Activated CD4-positive, alpha-beta memory T cell treated with anti-CD3 and anti-CD28 coated beads, Interleukin-2, amount 10 ng/mL, durations not matched to agents 7 days and 5 days (primary cell): ENCODE measurements at regions not wholly inside any gene's neighbourhood (a gene's known extent, or its start where the extent isn't known, plus 50 kb on each side); places are given as distances from the start of the nearest gene placed in this dataset.
"Not testable (repeated sequence)": the region's sequence is repeated elsewhere in the genome, so short reads cannot be mapped to it uniquely, and the experiment has no call there.

ENCODE experiments used
- CTCF ChIA-PET: fragments of 350-600 bp; sonication (Branson Sonifier 250); formaldehyde crosslinking; loops from one replicate; lab custom pipeline; 2021; ENCODE audit warnings: antibody characterized with exemption, inconsistent platforms; lab: Charles Lee
- POLR2A ChIA-PET: fragments of 350-600 bp; sonication (Branson Sonifier 250); formaldehyde crosslinking; loops from one replicate; lab custom pipeline; 2021; ENCODE audit warnings: antibody characterized with exemption; lab: Charles Lee
- DNase-seq: peaks from one replicate; pipeline ENCODE4 v3.0.0-alpha.2; 2020
- H3K27ac Mint-ChIP-seq: one replicate; pipeline ENCODE4 v1.8.0; 2021; ENCODE audit warnings: mild to moderate bottlenecking, mixed read lengths
- H3K27me3 Mint-ChIP-seq: one replicate; pipeline ENCODE4 v1.8.0; 2021; ENCODE audit warnings: mixed read lengths
- H3K36me3 Mint-ChIP-seq: one replicate; pipeline ENCODE4 v1.8.0; 2021; ENCODE audit warnings: low read depth, mixed read lengths
- H3K4me1 Mint-ChIP-seq: one replicate; pipeline ENCODE4 v1.8.0; 2021; ENCODE audit warnings: mixed read lengths
- H3K4me3 Mint-ChIP-seq: one replicate; pipeline ENCODE4 v1.8.0; 2021; ENCODE audit warnings: mild to moderate bottlenecking, mixed read lengths
- H3K9me3 Mint-ChIP-seq: one replicate; pipeline ENCODE4 v1.8.0; 2021; ENCODE audit warnings: mixed read lengths

DNA sequence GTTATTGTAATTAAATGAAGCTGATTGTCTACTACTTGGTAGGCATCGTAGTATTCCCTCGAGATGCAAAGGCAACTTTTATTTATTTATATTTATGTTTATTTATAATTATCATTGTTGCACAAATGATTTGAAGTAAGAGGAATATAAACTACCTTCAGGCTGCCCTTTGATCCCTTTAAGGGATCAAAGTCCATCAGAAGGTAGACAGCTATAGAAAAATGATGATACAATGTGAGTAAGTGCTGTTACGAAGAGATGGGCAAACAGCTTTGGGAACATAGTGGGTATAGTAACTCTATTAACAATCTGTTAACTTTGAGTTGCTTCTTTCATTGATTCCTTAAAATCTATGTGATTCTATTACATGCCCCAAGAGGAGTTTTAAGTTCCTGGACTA lies 512.8 kb upstream of the CITED2 start:
- Mint-ChIP-seq H3K9me3 (no peaks in the 10 kb centered on the region), H3K36me3 (no peaks in the 10 kb centered on the region), H3K27ac (no peak overlapping the region), H3K4me3 (no peak overlapping the region), H3K27me3 (peaks cover 4% of the 10 kb centered on the region), H3K4me1 (peaks cover 13% of the 10 kb centered on the region)
- no peak for DNase-seq
- CTCF ChIA-PET = interaction anchor here (1.4 to 3.4 kb wide), 2 partner anchors 513 to 518 kb away, joined by 3 to 12 read pairs; partner anchors contain the start of gene CITED2
- POLR2A ChIA-PET = no interaction called here

DNA sequence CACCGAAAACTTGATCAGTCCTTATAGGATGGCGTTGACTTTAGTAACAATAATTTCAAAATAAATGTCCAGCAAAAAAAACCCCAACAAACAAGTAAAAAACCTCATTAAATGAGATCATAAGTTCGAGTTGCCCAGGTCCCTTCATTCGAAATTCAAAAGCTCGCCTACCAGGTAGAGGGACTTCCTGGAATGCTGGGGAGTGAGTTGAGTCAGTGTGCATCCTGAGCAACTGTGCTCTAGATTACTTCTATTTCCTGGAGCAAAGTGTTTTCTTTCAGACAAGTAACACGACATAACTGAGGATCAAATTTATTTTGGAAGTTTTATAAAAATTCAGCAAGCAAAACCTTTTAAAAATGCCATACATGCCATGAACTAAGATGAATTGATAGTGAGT lies 511.9 kb upstream of the CITED2 start:
- Mint-ChIP-seq H3K27ac (no peak overlapping the region), H3K9me3 (no peaks in the 10 kb centered on the region), H3K36me3 (no peaks in the 10 kb centered on the region), H3K4me1 (peaks cover 15% of the 10 kb centered on the region), H3K4me3 (no peak overlapping the region), H3K27me3 (peaks cover 4% of the 10 kb centered on the region)
- DNase-seq = no peak
- ChIA-PET POLR2A (no interaction called here), CTCF (interaction anchor here (3.4 kb wide), 1 partner anchor 512 kb away, joined by 12 read pairs; the partner anchor contains the start of gene CITED2)

DNA sequence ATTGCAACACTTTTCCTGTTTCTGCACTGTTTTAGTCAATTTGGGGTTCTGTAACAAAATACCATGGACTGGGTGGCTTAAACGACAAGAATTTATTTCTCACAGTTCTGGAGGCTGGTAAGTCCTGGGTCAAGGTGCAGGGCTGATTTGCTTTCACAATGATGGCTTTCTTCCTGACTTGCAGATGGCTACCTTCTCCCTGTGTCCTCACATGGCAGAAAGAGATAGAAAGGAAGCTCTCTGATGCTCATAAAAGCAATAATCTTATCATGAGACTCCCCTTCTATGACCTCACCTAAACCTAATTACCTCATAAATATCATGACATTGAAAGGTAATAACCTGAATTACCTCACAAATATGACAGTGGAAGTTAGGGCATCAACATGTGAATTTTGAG lies 511.5 kb upstream of the CITED2 start:
- no peak for DNase-seq
- H3K36me3 Mint-ChIP-seq = no peaks in the 10 kb centered on the region
- H3K4me1 Mint-ChIP-seq = peaks cover 19% of the 10 kb centered on the region
- H3K9me3 Mint-ChIP-seq = no peaks in the 10 kb centered on the region
- H3K27me3 Mint-ChIP-seq = peaks cover 5% of the 10 kb centered on the region
- H3K4me3 Mint-ChIP-seq = no peak overlapping the region
- POLR2A ChIA-PET = no interaction called here
- H3K27ac Mint-ChIP-seq = no peak overlapping the region
- CTCF ChIA-PET = no interaction called here

DNA sequence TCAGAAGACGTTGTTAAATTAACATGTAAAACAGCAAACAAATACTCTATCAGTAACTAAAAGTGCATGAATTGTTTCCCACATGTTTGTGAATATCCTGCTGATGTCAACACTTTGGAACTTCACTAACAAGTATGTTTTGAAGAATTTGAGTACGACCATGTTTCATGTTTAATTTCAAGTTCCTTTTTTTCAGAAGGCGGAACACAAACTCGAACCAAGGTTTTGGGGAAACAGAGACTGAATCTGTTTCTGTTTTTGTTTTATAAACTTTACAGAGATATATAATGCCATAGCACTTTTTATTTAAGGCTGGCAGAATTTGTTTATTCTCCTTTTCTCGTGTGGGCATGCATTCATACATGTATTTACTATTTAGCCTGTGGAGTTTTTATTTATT lies 509.3 kb upstream of the CITED2 start:
- Mint-ChIP-seq H3K4me1 (peaks cover 23% of the 10 kb centered on the region), H3K4me3 (no peak overlapping the region), H3K27me3 (peaks cover 6% of the 10 kb centered on the region), H3K27ac (no peak overlapping the region), H3K36me3 (no peaks in the 10 kb centered on the region), H3K9me3 (no peaks in the 10 kb centered on the region)
- POLR2A ChIA-PET = no interaction called here
- CTCF ChIA-PET = no interaction called here
- DNase-seq = no peak

DNA sequence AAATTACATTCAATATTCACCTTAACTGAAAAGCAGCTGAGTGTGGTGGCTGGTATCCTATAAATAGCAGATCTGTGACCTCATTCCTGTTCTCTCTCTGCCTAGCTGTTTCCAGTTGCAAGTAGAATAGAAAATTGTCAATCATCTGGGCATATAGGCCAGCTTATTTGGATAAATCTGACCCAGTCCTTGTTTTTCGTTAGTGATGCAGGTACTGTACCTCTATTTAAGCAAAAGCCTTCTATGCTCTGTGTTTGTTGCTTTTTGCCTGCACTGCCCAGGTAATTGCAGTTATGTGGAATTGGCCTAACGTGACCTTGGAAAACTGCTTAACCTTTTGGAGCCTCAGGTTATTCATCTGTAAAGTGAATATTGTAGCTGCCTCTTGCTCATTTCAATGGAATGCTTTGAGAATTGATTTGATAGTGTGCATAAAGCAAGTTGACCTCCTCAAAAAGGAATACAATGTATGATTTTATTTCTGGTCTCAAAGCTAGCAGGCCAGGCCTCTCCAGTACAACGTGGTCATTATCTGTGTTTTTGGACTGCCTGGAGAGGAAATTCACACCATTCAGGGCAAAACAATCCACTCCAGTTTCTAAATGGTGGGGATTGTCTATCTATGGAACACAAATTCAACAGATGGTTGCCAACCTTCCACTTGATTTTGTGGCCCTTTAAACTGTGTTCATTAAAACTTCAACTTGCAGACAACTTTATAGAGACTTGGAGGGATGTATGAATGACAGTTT lies 508.7 kb upstream of the CITED2 start:
- no peaks in the 10 kb centered on the region for H3K36me3 Mint-ChIP-seq
- H3K4me1 Mint-ChIP-seq = peaks cover 23% of the 10 kb centered on the region
- H3K27me3 Mint-ChIP-seq = peaks cover 5% of the 10 kb centered on the region
- H3K4me3 Mint-ChIP-seq = no peak overlapping the region
- ChIA-PET POLR2A (no interaction called here), CTCF (no interaction called here)
- H3K27ac Mint-ChIP-seq = no peak overlapping the region
- no peak for DNase-seq
- no peaks in the 10 kb centered on the region for H3K9me3 Mint-ChIP-seq

DNA sequence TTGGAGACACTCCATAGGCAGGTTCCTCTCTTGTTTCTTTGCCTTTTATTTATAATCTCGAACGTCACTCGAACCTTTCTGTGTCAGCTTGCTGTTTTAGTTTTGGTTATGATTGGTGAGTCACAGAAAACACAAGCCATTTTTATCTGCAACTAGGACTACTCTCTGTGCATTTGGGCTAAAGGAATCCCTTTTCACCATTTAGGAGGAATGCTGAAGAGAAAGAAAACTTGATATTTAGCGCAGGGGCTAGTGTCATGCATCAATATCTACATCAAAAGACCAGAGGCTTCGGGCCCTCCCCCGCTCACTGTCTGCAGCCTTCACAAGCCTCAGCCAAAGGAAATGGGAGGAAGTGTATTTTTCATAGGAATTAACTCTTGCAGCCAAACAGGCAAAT lies 507.8 kb upstream of the CITED2 start:
- no peak for DNase-seq
- Mint-ChIP-seq H3K27me3 (peaks cover 5% of the 10 kb centered on the region), H3K36me3 (no peaks in the 10 kb centered on the region), H3K9me3 (no peaks in the 10 kb centered on the region), H3K4me1 (peaks cover 23% of the 10 kb centered on the region), H3K4me3 (no peak overlapping the region), H3K27ac (no peak overlapping the region)
- POLR2A ChIA-PET = interaction anchor here (1.4 kb wide), 1 partner anchor 508 kb away, joined by 4 read pairs; the partner anchor contains the start of gene CITED2
- CTCF ChIA-PET = interaction anchor here (1.2 kb wide), 1 partner anchor 518 kb away, joined by 3 read pairs; no protein-coding TSS in a partner anchor

DNA sequence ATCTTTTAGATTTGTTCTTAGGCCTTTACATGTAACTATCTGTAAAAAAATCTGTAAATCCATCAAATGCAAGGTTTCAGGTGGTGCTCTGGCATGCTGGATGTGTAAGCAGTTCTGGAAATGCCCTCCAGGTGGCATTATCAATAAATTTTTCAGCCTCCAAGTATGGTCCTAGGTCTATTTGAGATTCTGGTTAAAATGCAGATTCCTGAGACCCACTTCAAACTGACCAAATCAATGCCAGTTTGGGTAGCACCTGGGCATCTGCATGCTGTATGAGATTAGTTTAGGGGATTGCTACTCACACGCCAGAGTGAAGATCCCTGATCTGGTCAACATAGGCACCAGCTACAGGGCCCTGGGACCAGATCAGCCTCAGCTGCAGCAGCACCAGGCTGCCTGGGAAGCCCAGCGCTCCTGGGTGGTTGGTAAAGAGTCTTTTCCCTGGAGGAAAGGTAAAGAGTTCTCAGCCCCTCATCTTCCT lies 507.3 kb upstream of the CITED2 start:
- Mint-ChIP-seq H3K27ac (no peak overlapping the region), H3K4me3 (no peak overlapping the region), H3K4me1 (peaks cover 20% of the 10 kb centered on the region), H3K36me3 (no peaks in the 10 kb centered on the region), H3K27me3 (peaks cover 3% of the 10 kb centered on the region), H3K9me3 (no peaks in the 10 kb centered on the region)
- DNase-seq = peak; percentile 22
- ChIA-PET POLR2A (interaction anchor here (1.4 kb wide), 1 partner anchor 507 kb away, joined by 4 read pairs; the partner anchor contains the start of gene CITED2), CTCF (interaction anchor here (0.7 to 1.3 kb wide), 3 partner anchors 10 to 517 kb away, joined by 3 to 5 read pairs (median 3); no protein-coding TSS in a partner anchor)

DNA sequence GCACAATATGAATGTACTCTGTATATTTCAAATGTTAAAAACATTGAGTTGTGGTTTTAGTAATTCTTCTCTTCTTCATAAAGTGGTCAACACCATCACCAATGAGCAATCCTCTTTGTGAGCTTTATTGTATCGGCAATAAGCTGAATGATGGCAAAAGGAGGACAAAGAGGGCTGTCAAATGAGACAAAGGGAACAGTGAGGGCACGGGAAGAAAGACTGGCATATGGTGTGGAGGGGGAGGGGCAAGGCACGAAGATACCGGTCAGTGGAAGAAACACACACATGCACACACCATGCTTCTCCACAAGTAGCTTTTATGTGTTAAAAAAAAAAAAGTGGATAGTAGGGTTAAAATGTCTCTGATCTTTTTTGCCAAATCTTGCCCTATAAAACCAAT lies 506.8 kb upstream of the CITED2 start:
- CTCF ChIA-PET = interaction anchor here (0.7 to 1.3 kb wide), 3 partner anchors 10 to 517 kb away, joined by 3 to 5 read pairs (median 3); no protein-coding TSS in a partner anchor
- H3K4me3 Mint-ChIP-seq = no peak overlapping the region
- POLR2A ChIA-PET = interaction anchor here (1.4 kb wide), 1 partner anchor 507 kb away, joined by 4 read pairs; the partner anchor contains the start of gene CITED2
- no peak overlapping the region for H3K27ac Mint-ChIP-seq
- H3K36me3 Mint-ChIP-seq = no peaks in the 10 kb centered on the region
- H3K27me3 Mint-ChIP-seq = peaks cover 3% of the 10 kb centered on the region
- H3K4me1 Mint-ChIP-seq = peaks cover 16% of the 10 kb centered on the region
- no peak for DNase-seq
- no peaks in the 10 kb centered on the region for H3K9me3 Mint-ChIP-seq

DNA sequence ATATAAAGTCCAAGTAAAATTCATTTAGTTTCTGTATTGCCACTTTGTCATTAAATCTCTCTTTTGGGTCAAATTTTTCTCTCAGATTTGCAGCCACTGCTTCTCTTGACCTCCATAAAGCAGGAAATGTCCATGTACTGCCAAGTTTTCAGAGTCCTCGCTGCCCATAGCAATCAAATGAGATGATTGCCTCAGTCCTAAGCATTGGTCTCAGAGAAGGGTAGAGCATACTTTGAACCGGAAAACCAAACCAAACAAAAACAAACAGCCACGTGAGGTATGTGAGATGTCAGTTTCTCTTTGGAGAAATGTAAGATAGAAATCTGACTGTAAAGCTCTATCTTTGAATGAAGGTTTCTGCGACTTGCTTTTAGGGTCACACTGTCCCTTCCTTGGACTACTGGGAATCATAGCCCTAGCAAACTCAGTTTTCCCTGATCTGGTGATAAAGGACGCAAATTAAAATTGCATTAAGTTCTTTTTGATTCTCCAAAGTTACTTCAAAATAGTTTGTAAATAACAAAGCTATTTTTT lies 505.4 kb upstream of the CITED2 start:
- ChIA-PET CTCF (no interaction called here), POLR2A (no interaction called here)
- DNase-seq = no peak
- Mint-ChIP-seq H3K36me3 (no peaks in the 10 kb centered on the region), H3K27me3 (peaks cover 3% of the 10 kb centered on the region), H3K4me1 (peaks cover 10% of the 10 kb centered on the region), H3K4me3 (no peak overlapping the region), H3K27ac (no peak overlapping the region), H3K9me3 (no peaks in the 10 kb centered on the region)

DNA sequence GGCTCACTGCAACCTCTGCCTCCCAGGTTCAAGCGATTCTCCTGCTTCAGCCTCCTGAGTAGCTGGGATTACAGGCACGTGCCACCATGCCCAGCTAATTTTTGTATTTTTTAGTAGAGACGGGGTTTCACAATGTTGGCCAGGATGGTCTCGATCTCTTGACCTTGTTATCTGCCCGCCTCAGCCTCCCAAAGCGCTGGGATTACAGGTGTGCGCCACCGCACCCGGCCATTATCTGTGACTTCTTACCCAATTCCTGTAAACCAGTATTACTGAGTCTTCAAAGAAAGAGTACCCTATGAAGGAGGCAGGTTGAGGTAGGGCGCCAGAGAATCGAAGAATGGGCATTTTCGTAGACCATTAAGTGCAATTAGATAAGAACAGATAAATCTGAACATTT lies 504.8 kb upstream of the CITED2 start:
- H3K4me3 Mint-ChIP-seq, POLR2A ChIA-PET, CTCF ChIA-PET, H3K27ac Mint-ChIP-seq, DNase-seq, H3K27me3 Mint-ChIP-seq, H3K4me1 Mint-ChIP-seq, H3K9me3 Mint-ChIP-seq, H3K36me3 Mint-ChIP-seq: not testable (repeated sequence)

DNA sequence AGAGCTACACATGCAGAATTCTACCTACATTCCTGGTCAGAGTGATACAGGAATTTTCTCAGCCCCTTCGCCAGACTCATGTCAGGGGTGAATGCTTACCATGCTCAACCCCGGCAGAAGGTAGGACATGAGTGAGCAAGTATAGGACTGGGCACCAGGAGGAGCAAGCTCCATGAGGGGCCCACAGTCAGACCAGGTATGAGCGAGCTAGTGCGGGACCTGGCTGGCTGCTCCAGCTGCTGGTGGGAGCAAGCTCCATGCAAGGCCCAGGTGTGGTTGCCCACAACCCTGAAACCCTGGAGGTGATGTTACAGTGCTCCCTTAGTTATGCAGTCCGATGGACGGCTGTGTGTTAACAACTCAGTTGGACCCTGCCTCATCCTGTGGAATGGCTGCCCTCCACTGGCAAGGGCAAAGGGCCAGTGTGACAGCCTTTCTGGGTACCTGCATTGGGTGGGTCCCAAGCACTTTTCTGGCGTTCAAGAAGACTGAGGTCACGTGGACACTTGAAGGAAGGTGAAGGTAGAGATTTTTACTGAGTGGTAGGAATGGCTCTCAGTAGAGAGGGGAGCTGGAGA lies 503.5 kb upstream of the CITED2 start:
- no peaks in the 10 kb centered on the region for H3K36me3 Mint-ChIP-seq
- peaks cover 10% of the 10 kb centered on the region for H3K4me1 Mint-ChIP-seq
- H3K9me3 Mint-ChIP-seq = no peaks in the 10 kb centered on the region
- peaks cover 3% of the 10 kb centered on the region for H3K27me3 Mint-ChIP-seq
- no peak overlapping the region for H3K27ac Mint-ChIP-seq
- POLR2A ChIA-PET = no interaction called here
- CTCF ChIA-PET = no interaction called here
- no peak overlapping the region for H3K4me3 Mint-ChIP-seq
- DNase-seq = no peak

DNA sequence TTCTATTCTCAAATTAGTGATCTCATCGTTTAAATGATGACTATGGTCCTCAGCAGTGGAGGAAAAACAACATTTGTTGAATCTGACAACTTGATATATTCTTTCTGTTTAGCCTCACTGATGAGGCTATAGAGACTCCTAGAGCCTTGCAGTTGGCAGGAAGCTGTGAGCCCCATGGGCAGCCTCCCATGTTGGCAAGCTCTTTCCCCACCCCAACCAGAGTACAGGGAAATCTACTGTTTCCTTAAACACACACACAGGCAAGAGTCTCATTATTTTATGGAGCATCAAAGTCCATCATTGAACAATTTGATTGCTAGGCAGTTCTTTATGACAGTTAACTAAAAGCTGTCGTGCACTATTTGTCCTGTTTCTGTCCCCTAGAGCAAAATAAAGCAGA lies 498.2 kb upstream of the CITED2 start:
- no peak for DNase-seq
- no peak overlapping the region for H3K4me3 Mint-ChIP-seq
- peaks cover 2% of the 10 kb centered on the region for H3K27me3 Mint-ChIP-seq
- no peak overlapping the region for H3K27ac Mint-ChIP-seq
- no peaks in the 10 kb centered on the region for H3K36me3 Mint-ChIP-seq
- ChIA-PET POLR2A (no interaction called here), CTCF (interaction anchor here (1.2 kb wide), 1 partner anchor 503 kb away, joined by 4 read pairs; no protein-coding TSS in a partner anchor)
- no peaks in the 10 kb centered on the region for H3K4me1 Mint-ChIP-seq
- H3K9me3 Mint-ChIP-seq = no peaks in the 10 kb centered on the region
